GM13976 (cell line): ENCODE measurements at regions not wholly inside any gene's neighbourhood (a gene's known extent, or its start where the extent isn't known, plus 50 kb on each side); places are given as distances from the start of the nearest gene placed in this dataset.

Experiments
- DNase-seq: peaks from one replicate; pipeline ENCODE4 v3.0.0; 2012; ENCODE audit warnings: low spot score
- CTCF ChIP-seq: IDR thresholded peaks from 2 replicates; pipeline ENCODE4 v1.5.1; 2012; ENCODE audit warnings: borderline replicate concordance, mild to moderate bottlenecking; ENCODE audit not compliant: insufficient read depth; ENCODE audit errors: extremely low read depth, missing control alignments, control extremely low read depth
- in situ Hi-C: fragments of 300-500 bp; cut with MboI; formaldehyde crosslinking; loops from one replicate; pipeline ENCODE4 v1.12.0; 2022; ENCODE audit warnings: low sequenced_read_pairs, mixed read lengths, inconsistent platforms; ENCODE audit not compliant: unreplicated experiment

GRCh38 chr1:228871314-228872061 is 136.2 kb downstream of the RHOU start:
- no peak for DNase-seq
- TF ChIP-seq CTCF, result no peak
- in situ Hi-C loops, result no loop called here

- no peak for TF ChIP-seq CTCF
- no peak for DNase-seq
- in situ Hi-C loops, result no loop called here
Measured at GRCh38 chr1:228872080-228872479, 136.8 kb downstream of the RHOU start.

- in situ Hi-C loops, result no loop called here
- no peak for TF ChIP-seq CTCF
- no peak for DNase-seq
Measured at GRCh38 chr1:228873709-228874108, 138.4 kb downstream of the RHOU start.

GRCh38 chr1:228875741-228876140 is 140.5 kb downstream of the RHOU start:
- TF ChIP-seq CTCF, result no peak
- no peak for DNase-seq
- in situ Hi-C loops, result no loop called here

- DNase-seq, result no peak
- no peak for TF ChIP-seq CTCF
- in situ Hi-C loops, result no loop called here
Measured at GRCh38 chr1:228876187-228876586, 140.9 kb downstream of the RHOU start.

- no peak for DNase-seq
- in situ Hi-C loops, result no loop called here
- TF ChIP-seq CTCF, result no peak
Measured at GRCh38 chr1:228879164-228879563, 143.9 kb downstream of the RHOU start.
